ENCODE measurements at regions not wholly inside any gene's neighbourhood (a gene's known extent, or its start where the extent isn't known, plus 50 kb on each side); places are given as distances from the start of the nearest gene placed in this dataset.
A peak's percentile ranks its signal among the peaks of the same experiment; 100 is the strongest.

- Histone ChIP-seq H3K4me1 (ENCODE audit: low read length) (no peaks in the 10 kb centered on the region), H3F3A (ENCODE audit: insufficient read depth, low read length) (no peaks in the 10 kb centered on the region), H2AFZ (ENCODE audit: low read length) (no peak overlapping the region), H3K9me2 (replicated peaks; ENCODE audit: insufficient read depth, low read length) (no peaks in the 10 kb centered on the region), H3K27ac (ENCODE audit: low read length) (no peak overlapping the region), H3K4me3 (ENCODE audit: low read length) (no peak overlapping the region), H3K9ac (ENCODE audit: low read length) (no peak overlapping the region), H4K20me1 (ENCODE audit: insufficient read depth, low read length) (no peaks in the 10 kb centered on the region), H3K36me3 (replicated peaks; ENCODE audit: insufficient read depth, low read length) (no peaks in the 10 kb centered on the region), H3K9me3 (replicated peaks; ENCODE audit: insufficient read depth, low read length) (no peaks in the 10 kb centered on the region), H3K79me2 (ENCODE audit: low read length) (no peaks in the 10 kb centered on the region), H3K27me3 (replicated peaks; ENCODE audit: insufficient read depth, low read length) (no peaks in the 10 kb centered on the region), H3K4me2 (ENCODE audit: low read depth, low read length) (no peak overlapping the region)
- DNase-seq = no peak
- TF ChIP-seq EZH2 (optimal IDR thresholded peaks at IDR 0.05; ENCODE audit: low read depth, low read length) = no peak
- no peak for TF ChIP-seq CTCF (IDR thresholded peaks at IDR 0.05; ENCODE audit: low read length)
- TF ChIP-seq EZH2phosphoT487 (IDR thresholded peaks at IDR 0.05; ENCODE audit: low read length) = no peak
Measured at GRCh38 chr20:11197851-11198250, 524.1 kb upstream of the JAG1 start.

GRCh38 chr20:11200423-11200822 lies 526.6 kb upstream of the JAG1 start:
- Histone ChIP-seq H3K4me3 (ENCODE audit: low read length) (no peak overlapping the region), H3K9me3 (replicated peaks; ENCODE audit: insufficient read depth, low read length) (no peaks in the 10 kb centered on the region), H3K4me1 (ENCODE audit: low read length) (no peaks in the 10 kb centered on the region), H3K36me3 (replicated peaks; ENCODE audit: insufficient read depth, low read length) (no peaks in the 10 kb centered on the region), H3F3A (ENCODE audit: insufficient read depth, low read length) (no peaks in the 10 kb centered on the region), H3K27me3 (replicated peaks; ENCODE audit: insufficient read depth, low read length) (no peaks in the 10 kb centered on the region), H4K20me1 (ENCODE audit: insufficient read depth, low read length) (no peaks in the 10 kb centered on the region), H3K9ac (ENCODE audit: low read length) (no peak overlapping the region), H3K9me2 (replicated peaks; ENCODE audit: insufficient read depth, low read length) (no peaks in the 10 kb centered on the region), H2AFZ (ENCODE audit: low read length) (no peak overlapping the region), H3K4me2 (ENCODE audit: low read depth, low read length) (no peak overlapping the region), H3K27ac (ENCODE audit: low read length) (no peak overlapping the region), H3K79me2 (ENCODE audit: low read length) (no peaks in the 10 kb centered on the region)
- TF ChIP-seq EZH2 (optimal IDR thresholded peaks at IDR 0.05; ENCODE audit: low read depth, low read length) (no peak), CTCF (IDR thresholded peaks at IDR 0.05; ENCODE audit: low read length) (no peak), EZH2phosphoT487 (IDR thresholded peaks at IDR 0.05; ENCODE audit: low read length) (no peak)
- DNase-seq = no peak

- no peaks in the 10 kb centered on the region for H3K79me2 ChIP-seq (ENCODE audit: low read length)
- H3K9ac ChIP-seq (ENCODE audit: low read length) = no peak overlapping the region
- no peak overlapping the region for H2AFZ ChIP-seq (ENCODE audit: low read length)
- peak overlapping the region; percentile 7; the same call in 1 of the 2 replicates for H3K4me2 ChIP-seq (ENCODE audit: low read depth, low read length)
- H3K27ac ChIP-seq (ENCODE audit: low read length) = no peak overlapping the region
- no peak for TF ChIP-seq EZH2 (optimal IDR thresholded peaks at IDR 0.05; ENCODE audit: low read depth, low read length)
- no peak for TF ChIP-seq EZH2phosphoT487 (IDR thresholded peaks at IDR 0.05; ENCODE audit: low read length)
- TF ChIP-seq CTCF (IDR thresholded peaks at IDR 0.05; ENCODE audit: low read length) = peak; percentile 77
- H3F3A ChIP-seq (ENCODE audit: insufficient read depth, low read length) = no peaks in the 10 kb centered on the region
- no peaks in the 10 kb centered on the region for H3K4me1 ChIP-seq (ENCODE audit: low read length)
- no peaks in the 10 kb centered on the region for H4K20me1 ChIP-seq (ENCODE audit: insufficient read depth, low read length)
- no peaks in the 10 kb centered on the region for H3K9me3 ChIP-seq (replicated peaks; ENCODE audit: insufficient read depth, low read length)
- peak; percentile 67 for DNase-seq
- no peak overlapping the region for H3K4me3 ChIP-seq (ENCODE audit: low read length)
- no peaks in the 10 kb centered on the region for H3K27me3 ChIP-seq (replicated peaks; ENCODE audit: insufficient read depth, low read length)
- H3K9me2 ChIP-seq (replicated peaks; ENCODE audit: insufficient read depth, low read length) = no peaks in the 10 kb centered on the region
- H3K36me3 ChIP-seq (replicated peaks; ENCODE audit: insufficient read depth, low read length) = no peaks in the 10 kb centered on the region
Measured at GRCh38 chr20:11204926-11205768, 531.3 kb upstream of the JAG1 start.
